Kidney tubule cell (primary cell): ENCODE measurements at regions not wholly inside any gene's neighbourhood (a gene's known extent, or its start where the extent isn't known, plus 50 kb on each side); places are given as distances from the start of the nearest gene placed in this dataset.
"Not testable (repeated sequence)": the region's sequence is repeated elsewhere in the genome, so short reads cannot be mapped to it uniquely, and the experiment has no call there.

Experiments
- DNase-seq: peaks from one replicate; pipeline ENCODE4 v3.0.0-alpha.2; 2018; ENCODE audit warnings: low spot score

- DNase-seq: no peak
Observed at GRCh38 chr14:61602003-61602732, 93.1 kb upstream of the HIF1A start.

GRCh38 chr14:61602733-61603077, 92.6 kb upstream of the HIF1A start:
- DNase-seq: peak; percentile 27

- DNase-seq: no peak
Observed at GRCh38 chr14:61603736-61604135, 91.6 kb upstream of the HIF1A start.

- no peak for DNase-seq
Observed at GRCh38 chr14:61607570-61608244, 87.6 kb upstream of the HIF1A start.

- peak; percentile 37 for DNase-seq
Observed at GRCh38 chr14:61608245-61609165, 86.8 kb upstream of the HIF1A start.

GRCh38 chr14:61609191-61609843, 86.0 kb upstream of the HIF1A start:
- peak; percentile 76 for DNase-seq

GRCh38 chr14:61609884-61610283, 85.4 kb upstream of the HIF1A start:
- no peak for DNase-seq

- no peak for DNase-seq
Observed at GRCh38 chr14:61610900-61611299, 84.4 kb upstream of the HIF1A start.

- DNase-seq: no peak
Observed at GRCh38 chr14:61611880-61612630, 83.3 kb upstream of the HIF1A start.

GRCh38 chr14:61613006-61613405, 82.3 kb upstream of the HIF1A start:
- DNase-seq: not testable (repeated sequence)

- no peak for DNase-seq
Observed at GRCh38 chr14:61614693-61615092, 80.6 kb upstream of the HIF1A start.

- peak; percentile 83 for DNase-seq
Observed at GRCh38 chr14:61615743-61616523, 79.4 kb upstream of the HIF1A start.

- DNase-seq: peak; percentile 79
Observed at GRCh38 chr14:61616524-61617185, 78.7 kb upstream of the HIF1A start.

GRCh38 chr14:61618448-61618847, 76.9 kb upstream of the HIF1A start:
- no peak for DNase-seq

- no peak for DNase-seq
Observed at GRCh38 chr14:61619494-61619893, 75.8 kb upstream of the HIF1A start.

GRCh38 chr14:61620130-61620946, 75.0 kb upstream of the HIF1A start:
- peak; percentile 58 for DNase-seq

- peak; percentile 13 for DNase-seq
Observed at GRCh38 chr14:61621444-61621843, 73.9 kb upstream of the HIF1A start.

GRCh38 chr14:61622051-61622450, 73.3 kb upstream of the HIF1A start:
- DNase-seq: peak; percentile 16

- DNase-seq: no peak
Observed at GRCh38 chr14:61623927-61624326, 71.4 kb upstream of the HIF1A start.
